GM12865 (cell line): ENCODE measurements at regions not wholly inside any gene's neighbourhood (a gene's known extent, or its start where the extent isn't known, plus 50 kb on each side); places are given as distances from the start of the nearest gene placed in this dataset.

Source experiments
- DNase-seq: peaks from one replicate; pipeline ENCODE4 v3.0.0; 2010; ENCODE audit warnings: low read depth
- H3K4me3 ChIP-seq: 2 replicates; pipeline ENCODE4 v1.5.1; 2011; ENCODE audit warnings: mild to moderate bottlenecking, low read depth, low read length, control low read depth
- CTCF ChIP-seq: IDR thresholded peaks from 2 replicates; pipeline ENCODE4 v1.5.1; 2011; ENCODE audit warnings: low read length, control low read depth, low read depth, inconsistent platforms; ENCODE audit not compliant: insufficient read depth; ENCODE audit errors: missing control alignments

GRCh38 chr12:85654456-85654840 lies 181.8 kb downstream of the RASSF9 start:
- no peak for TF ChIP-seq CTCF
- no peak for DNase-seq
- H3K4me3 ChIP-seq, result no peak overlapping the region

- no peak for TF ChIP-seq CTCF
- DNase-seq, result no peak
- H3K4me3 ChIP-seq, result no peak overlapping the region
Measured at GRCh38 chr12:85656561-85656960, 179.6 kb downstream of the RASSF9 start.

GRCh38 chr12:85657251-85657650 lies 179.0 kb downstream of the RASSF9 start:
- DNase-seq, result no peak
- H3K4me3 ChIP-seq, result no peak overlapping the region
- no peak for TF ChIP-seq CTCF

- DNase-seq, result no peak
- no peak for TF ChIP-seq CTCF
- no peak overlapping the region for H3K4me3 ChIP-seq
Measured at GRCh38 chr12:85657836-85658630, 178.2 kb downstream of the RASSF9 start.

- DNase-seq, result no peak
- H3K4me3 ChIP-seq, result no peak overlapping the region
Measured at GRCh38 chr12:85659754-85660530, 176.3 kb downstream of the RASSF9 start.

GRCh38 chr12:85661461-85662206 lies 174.6 kb downstream of the RASSF9 start:
- no peak for DNase-seq
- H3K4me3 ChIP-seq, result no peak overlapping the region
- no peak for TF ChIP-seq CTCF

More at GRCh38 chr12:85659754-85660530, 176.3 kb downstream of the RASSF9 start:
- no peak for TF ChIP-seq CTCF
